CD1c-positive myeloid dendritic cell (primary cell): ENCODE measurements at regions not wholly inside any gene's neighbourhood (a gene's known extent, or its start where the extent isn't known, plus 50 kb on each side); places are given as distances from the start of the nearest gene placed in this dataset.

ENCODE experiments used
- DNase-seq: peaks from one replicate; pipeline ENCODE4 v3.0.0-alpha.2; 2016; ENCODE audit errors: extremely low spot score

DNA sequence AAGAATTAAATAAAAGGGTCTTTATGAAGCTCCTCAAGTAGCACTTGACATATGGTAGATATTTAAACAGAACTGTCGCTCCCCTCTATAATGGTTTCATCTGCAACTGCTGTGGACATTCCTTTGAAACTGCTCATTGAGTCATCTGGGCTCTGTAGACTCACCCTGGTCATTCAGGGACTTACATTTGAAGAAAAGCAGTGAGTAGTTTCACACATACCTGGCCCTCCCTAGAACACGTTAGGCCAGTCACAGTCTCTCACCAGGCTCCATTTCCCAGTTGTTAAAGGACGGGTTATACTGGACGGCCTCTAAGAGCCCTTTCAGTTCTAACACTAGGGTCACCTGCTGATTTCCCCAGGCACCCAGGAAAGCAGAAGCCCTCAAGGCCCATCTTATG, 217.0 kb downstream of the BCL11B start:
- DNase-seq, result no peak

DNA sequence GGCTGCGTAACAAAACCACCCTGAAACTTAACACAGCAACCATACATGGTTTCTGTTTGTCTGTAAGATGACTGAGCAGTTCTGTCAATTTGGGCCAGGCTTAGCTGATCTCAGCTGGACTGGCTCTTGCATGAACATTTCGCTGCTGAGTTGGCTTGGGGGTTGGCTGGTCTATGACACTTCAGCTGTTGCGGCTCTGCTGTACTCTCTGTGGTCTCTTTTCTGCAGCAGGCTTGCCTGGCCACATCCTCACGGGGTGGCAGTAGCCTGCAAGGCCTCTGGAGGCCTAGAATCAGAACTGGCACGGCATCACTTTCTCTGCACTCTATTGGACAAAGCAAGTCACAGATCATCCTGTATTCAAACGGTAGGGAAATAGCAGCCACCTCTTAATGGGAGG, 216.2 kb downstream of the BCL11B start:
- DNase-seq, result no peak

DNA sequence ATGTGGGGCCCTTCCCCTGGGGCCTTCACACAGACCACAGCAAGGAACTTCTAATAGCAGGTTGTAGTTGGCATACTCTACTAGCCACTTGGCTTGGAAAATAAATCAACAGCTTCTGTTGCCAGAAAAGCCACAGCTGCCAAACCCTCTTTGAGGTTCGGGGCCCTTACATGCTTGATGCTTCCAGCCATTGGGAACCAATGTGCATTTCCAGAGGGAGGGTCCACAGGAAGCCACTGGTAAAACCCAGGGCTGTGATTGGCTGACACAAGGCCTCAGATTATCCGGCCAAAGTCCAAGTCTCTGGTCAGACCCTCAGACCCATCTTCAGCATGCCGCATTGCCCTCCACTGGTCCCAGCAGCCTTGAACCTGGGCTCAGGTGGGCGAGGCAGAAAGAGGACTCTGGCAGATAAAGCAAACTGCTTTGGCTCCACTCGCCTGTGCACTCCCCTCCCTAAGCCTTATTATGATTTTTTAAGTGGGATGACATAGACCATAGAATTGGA, 214.4 kb downstream of the BCL11B start:
- DNase-seq, result no peak

DNA sequence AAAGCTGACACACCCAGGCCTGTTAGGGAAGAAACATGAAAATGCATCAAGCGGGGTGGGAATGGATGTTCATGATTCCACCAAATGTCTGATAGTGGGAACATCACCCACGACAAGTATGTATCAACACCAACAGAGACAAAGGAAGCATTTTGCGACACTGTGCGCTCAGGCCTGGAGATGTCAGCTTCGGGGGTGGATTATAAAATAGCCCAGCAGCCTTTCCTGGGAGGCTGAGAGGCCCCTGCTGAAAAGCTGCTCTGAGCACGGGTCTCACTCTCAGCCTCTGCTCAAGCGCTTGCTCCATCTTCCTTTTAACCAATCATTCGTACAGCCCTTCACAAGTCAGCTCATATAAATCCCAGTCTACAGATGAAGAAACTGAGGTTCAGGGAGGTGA, 213.5 kb downstream of the BCL11B start:
- no peak for DNase-seq

DNA sequence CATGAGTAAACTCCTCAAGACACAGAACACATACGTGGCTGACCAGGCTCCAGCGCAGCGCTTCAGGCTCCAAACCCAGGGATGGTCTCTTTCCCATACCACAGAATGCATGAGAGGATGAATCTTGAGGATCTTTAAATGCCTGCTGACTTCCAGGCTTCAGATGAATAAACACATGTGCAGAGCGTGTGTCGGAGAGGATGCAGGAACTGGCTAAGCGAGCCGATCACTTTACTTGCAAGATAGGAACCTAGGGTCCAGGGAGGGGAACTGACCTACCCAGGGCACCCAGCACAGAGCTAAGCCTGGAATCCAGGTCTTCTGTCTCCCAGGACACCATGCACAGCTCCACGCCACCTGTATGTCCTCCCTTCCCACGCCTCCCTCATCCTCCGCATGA, 209.8 kb downstream of the BCL11B start:
- DNase-seq, result no peak

DNA sequence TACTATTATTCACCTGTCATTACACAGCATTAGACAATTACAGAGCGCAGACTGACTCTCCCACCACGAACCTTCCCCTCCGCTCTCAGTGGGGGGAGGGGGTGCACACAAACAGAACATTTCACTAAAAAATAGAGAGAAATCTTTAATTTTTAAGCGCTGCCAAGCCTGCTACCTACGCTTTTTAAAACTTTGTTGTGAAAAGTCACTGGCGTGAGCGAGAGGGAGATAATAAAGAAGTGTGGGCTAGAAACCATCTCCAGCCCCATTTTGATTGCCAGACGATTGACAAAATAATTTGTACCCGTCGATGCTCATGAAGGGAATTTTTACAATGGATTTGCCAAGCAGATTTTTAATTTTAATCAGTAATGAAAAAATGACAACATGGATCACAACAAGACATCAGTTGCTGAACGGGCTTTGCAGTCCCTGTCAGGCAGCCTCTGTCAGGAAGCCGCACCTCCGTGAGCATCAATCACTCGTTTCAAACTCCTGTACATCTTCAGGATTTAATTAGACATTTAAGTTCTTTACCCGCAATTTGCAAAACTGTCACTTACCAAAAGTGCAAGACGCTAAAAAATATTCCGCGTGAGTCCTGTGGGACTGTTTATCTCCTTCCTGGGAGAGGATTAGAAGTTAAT, 209.1 kb downstream of the BCL11B start:
- no peak for DNase-seq

DNA sequence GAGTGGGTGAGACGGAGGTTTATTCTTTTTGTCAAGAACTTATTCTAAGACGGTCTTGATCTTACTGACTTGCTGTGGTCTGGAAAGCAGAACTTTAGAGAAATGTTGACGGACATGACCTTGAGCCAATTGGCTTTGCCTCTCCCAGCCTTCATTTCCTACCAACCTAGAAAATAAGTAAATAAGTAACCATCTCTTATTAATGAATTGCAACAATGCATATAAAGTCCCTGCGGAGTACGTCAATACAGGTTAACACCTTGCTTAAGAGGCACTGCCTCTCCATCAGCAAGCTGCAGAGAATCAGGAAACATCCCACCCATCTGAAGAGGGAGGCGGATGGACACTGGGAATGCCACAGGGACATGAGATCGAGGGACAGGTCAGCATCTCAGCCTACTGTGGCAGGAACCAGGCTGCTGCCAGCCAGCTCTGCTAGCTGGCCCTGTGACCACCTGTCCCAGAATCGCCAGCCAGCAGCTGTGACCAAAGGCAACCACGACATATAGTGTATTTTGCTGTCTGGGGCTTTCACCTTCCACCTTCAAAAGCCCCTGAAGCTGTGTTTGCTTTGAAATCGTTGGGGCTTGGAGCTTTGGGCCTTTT, 208.3 kb downstream of the BCL11B start:
- DNase-seq, result no peak

DNA sequence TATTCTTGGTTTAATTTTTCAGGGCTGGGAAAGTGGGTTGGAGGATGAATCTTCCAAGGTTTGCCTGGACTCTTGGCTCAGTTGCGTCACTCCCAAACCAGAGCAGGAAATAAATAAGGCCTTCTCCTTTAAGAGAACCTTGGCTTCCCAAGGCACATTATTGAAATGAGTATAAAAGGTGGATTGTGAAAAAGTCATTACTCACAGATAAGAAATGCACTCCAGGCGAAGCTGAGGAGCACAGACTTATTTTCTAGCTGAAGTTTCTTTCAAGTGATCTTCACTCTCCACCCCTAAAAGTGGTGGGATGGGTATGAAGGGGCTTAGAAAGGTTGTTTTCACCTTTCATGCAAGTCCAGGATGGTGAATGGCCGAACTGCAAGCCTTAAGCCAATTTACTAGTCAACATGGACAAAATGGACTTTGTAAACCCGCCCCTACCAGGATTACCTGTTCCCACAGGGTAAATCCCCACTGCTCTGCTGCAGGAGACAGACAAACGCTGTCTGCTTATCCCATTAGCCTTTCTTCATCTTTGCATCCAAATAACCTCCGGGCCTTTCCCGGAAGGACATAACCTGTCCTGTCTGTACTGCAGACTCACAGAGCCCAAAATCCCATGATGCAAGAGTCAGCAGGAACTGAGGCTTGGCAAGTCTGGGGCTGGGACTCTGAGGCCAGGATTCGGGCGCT, 207.6 kb downstream of the BCL11B start:
- DNase-seq, result no peak

DNA sequence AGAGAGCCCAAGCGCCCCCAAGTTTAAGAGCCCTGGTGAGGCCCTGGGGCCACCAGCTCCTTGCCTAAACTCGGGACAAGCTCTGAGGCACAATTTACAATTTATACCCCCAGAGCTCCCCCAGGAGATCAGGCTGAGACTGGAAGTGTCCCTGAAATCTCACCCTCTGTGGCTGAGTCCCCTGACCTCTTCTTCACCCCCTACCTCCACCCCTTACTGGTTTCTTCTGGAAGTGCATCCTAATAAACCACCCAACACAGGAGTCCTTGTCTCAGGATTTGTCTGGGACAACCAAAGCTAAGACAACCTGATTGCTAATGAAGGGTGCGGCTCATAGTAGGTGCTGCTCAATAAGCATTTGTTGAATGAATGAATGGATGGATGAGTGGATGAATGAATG, 206.4 kb downstream of the BCL11B start:
- no peak for DNase-seq

DNA sequence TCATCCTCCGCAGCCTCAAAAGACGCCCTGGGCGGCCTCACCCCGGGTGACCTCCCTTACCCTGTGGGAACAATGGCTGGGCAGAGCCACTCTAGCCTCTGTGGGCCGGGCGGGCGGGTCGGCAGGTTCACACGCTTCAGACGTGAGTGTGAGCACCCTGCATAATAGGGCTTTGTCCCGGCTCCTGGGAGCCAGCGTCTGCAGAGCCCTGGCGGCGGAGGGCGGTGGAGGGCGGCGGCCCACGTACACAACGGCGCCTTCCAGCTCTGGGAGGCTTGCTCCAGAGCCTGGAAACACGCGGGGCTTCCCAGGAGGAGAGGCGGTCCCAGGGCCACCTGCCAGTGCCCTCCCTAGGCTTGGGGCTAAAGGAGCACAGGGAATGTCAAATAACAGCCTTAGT, 205.6 kb downstream of the BCL11B start:
- DNase-seq, result no peak

DNA sequence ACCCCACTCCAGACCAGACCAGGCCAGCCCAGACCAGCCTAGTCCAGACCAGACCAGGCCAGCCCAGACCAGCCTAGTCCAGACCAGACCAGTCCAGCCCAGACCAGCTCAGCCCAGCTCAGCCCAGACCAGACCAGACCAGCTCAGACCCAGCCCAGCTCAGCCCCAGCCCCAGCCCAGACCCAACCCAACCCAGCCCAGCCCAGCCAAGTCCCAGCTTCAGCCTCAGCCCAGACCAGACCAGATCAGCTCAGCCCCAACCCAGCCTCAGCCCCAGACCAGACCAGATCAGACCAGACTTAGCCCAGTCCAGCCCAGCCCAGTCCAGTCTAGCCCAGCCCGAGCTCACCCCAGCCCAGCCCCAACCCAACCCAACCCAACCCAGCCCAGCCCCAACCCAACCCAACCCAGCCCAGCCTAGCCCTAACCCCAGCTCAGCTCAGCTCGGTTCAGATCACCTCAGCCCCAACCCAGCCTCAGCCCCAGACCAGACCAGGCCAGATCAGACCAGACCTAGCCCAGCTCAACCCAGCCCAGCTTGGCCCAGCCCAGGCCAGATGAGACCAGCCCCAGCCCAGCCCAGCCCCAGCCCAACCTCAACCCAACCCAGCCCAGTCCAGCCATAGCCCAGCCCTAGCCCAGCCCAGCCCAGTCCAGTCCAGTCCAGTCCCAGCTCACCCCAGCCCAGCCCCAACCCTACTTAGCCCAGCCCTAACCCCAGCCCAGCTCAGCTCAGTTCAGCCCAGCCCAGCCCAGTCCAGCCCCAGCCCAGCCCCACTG, 204.7 kb downstream of the BCL11B start:
- DNase-seq, result no peak

DNA sequence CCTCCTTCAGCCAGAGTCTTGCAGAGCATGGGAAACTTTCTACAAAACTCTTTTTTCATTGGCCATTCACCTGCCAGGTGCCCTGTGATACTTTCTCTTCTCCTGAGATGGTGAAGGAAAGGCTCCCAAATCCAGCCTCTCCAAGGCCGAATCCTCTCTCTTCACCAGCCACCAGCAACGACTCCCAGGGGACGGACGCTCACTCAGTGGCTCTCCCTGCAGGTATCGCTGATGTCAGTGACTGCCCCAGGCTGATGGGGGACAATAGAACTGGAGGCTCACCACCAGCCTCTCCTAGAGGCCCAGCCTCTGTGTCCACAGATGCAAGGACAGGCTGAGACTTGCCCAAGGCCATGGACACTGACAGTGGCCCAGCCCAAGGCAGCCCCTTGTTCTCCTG, 204.1 kb downstream of the BCL11B start:
- no peak for DNase-seq

DNA sequence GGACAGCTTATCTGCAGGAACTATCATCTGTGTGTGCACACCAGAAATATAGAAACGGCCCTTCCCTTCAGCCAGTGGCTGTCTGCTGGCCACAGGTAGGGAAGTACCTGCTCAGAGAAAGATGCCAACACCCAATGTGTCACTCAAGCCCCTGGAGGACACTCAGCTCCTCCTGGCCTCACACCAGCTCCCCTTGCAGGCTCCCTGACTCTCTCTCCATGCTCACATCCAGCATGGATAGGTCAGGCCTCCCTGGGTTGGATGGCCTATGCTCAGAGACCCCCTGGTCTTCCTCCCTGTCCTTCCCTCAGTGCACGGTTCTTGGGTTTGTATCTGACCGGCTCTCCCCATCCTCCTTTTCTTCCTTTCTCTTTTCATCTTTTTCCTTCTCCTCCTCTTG, 202.1 kb downstream of the BCL11B start:
- no peak for DNase-seq

DNA sequence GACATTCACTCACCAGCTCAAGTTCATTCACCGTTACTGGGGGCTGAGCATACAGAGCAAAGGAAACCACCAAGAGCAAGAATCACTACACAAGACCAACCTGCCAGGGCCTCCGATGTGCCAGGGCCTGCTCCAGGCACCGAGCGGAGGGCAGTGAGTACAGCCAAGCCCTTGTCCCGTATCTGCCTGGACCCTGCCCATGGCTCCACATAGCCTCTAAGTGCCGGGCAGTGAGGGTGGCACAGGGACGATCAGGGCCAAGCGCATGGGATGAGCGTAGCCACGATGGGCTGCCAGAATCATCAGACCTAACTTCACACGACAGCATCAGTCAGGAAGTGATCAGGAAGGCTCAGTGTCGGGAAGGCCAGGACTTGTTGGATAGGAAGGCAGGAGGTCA, 199.6 kb downstream of the BCL11B start:
- no peak for DNase-seq

DNA sequence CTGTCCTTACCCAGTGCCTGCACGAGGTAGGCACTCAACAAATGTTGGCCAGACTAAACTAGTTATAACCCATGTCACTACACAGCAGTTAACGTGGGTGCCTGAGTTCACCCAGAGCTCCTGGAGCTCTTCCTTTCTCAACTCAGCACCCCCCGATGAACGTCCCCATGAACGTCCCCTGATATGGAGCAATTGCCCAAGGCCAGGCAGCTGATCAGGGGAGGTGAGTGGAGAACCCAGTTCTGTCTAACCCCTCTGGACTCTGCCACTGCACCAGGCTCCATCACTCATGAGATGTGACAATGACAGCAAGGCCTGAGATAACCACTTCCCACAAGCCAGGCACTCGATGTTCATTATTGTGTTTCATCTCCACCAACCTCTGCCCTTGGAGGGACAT, 199.0 kb downstream of the BCL11B start:
- no peak for DNase-seq

DNA sequence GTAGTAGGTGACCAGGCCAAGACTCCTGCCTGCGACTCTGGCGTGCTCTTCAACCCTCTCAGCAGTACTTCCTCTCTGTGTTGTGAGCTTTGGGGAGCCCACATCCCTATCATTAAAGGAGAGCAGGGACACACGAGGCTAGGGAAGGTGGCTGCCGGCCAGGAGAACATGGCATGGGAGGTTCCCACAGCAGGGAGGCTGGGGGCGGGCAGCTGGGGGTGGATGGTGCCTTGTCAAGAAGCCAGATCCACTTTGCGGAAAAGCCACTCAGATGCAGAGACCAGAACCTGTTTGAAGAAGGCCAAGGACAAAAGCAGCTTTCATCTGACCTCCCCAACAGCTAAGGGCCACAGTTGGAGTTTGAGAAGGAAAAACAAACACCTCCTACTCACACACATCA, 198.6 kb downstream of the BCL11B start:
- no peak for DNase-seq

DNA sequence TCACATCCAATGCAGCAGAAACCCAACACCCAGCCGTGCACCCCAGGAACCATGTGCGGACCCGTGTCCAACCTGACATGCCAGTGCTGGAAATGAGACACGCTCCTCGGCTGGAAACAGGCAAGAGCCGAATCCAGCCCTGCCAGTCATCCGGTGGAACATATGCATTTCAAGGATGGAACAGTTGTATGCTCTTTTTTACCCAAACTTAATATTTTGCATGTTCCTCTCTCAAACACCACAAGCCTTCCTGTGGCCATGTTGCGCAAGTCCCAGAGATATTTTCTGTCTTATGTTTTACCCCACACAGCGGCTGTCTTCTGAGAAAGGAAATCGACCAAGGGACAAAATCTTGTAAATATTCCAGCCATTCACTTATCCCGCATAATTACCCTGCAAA, 196.9 kb downstream of the BCL11B start:
- DNase-seq, result peak; percentile 23

DNA sequence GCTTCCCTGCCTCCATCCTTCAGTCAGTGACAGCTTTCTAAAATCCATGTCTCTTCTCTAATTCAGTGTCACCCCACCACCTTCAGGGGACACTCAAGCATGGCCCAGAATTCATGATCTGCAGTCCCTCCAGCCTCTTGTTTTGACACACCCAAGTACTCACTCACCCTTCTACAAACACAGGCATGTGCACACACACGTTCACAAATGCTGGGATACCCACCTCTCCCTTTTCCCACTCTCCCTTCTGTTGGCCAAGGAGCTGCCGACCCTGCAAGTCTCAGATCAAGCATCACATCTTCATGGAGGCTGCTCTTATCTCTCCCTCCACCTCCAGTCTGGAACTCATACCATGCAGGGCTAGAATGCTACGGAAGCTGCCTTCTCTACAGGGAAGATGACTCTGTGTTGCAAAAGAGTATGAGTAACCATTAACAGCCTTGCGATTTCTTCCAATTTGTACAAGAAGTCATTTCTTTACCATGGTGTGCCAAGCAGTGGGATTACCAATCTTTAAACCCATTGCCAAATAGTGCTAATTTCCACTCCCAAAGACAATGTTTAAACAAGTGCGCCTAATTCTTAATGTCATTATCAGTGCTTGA, 196.1 kb downstream of the BCL11B start:
- DNase-seq, result peak; percentile 51

DNA sequence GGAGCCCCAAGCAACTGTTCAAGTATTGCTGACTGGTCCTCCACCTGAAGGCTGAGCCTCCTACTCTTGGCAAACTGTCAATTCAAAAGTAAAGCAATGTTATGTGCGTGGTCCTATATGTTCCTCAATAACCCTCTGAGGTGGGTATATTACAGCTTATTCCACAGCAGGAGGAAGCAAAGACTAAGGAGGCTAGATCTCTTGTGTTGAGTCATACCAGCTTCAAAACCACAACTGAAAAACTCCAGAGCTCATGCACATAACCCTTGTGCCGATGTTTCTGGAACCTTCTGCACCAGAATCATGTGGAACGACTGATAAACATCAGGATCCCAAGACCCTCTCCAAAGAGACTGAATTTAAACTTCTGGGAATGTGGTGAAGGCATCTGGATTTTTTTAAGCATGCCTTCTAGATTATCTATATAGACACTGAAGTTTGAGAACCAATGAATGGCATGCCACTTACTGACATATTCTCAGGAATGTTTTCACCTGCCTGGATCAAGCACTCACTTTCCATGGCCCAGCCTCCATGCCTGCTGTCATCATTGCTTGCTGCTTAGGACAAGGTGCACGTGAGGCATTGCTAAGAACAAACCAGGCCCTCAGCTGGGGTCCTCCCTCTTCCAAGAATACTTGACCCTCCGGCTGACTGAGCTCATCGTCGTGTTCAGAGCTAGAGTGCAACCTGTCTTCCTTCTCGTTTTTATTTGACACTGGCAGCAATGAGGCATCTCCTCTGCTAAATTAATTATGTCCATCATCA, 194.7 kb downstream of the BCL11B start:
- peak; percentile 50 for DNase-seq

DNA sequence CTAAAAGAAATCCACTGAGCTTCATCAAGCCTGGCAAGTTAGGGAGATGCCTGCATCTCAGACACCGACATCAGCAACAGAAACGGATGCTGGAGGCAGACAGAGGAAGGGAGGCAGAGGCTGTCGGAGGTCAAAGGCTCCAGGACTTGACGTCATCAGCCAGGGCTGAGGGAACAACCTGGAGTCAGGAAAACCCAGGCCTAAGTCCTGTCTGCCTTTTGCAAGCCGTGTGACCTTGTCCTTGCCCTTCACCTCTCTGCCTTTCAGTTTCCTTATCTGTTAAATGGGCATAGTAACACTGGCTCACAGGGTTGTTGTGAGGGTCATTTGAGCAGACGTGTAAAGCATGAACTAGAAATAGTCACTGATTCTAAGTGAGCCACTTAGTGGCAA, 194.2 kb downstream of the BCL11B start:
- DNase-seq, result no peak

DNA sequence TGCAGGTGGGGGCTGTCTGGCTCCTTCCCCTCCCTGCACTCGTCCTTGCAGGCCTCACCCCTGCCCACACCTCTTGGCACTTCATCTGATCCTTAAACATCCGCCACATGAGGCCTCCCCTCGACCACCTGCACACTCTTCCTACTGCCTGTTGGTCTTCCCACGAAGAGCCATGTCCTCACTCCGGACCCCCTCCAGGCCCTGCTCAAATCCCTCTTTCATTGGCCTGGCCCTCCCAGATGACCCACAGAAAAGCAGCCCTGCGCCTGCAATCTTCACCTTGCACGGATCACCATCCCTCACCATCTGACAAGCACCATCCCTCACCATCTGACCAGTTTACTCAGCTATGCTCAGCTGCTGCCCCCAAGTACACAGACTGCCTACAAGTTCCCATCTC, 193.6 kb downstream of the BCL11B start:
- no peak for DNase-seq
